H1 (cell line): ENCODE measurements at regions not wholly inside any gene's neighbourhood (a gene's known extent, or its start where the extent isn't known, plus 50 kb on each side); places are given as distances from the start of the nearest gene placed in this dataset.

Experiments used
- CBX8 ChIP-seq: fragments of 300-800, 300-1000 bp; sonication (generic); IDR thresholded peaks from 2 replicates; pipeline ENCODE4 v1.7.1; 2016; ENCODE audit warnings: low read depth, low read length, borderline replicate concordance
- EP300 ChIP-seq, 2 experiments: IDR thresholded peaks; 1 replicate in 1 of 2; 2 replicates in 1 of 2; pipeline ENCODE4 v1.6.1; 2011 to 2012; ENCODE audit warnings: low read depth in 2 of 2, low read length in 2 of 2, mild to moderate bottlenecking in 2 of 2, borderline replicate concordance in 1 of 2, inconsistent platforms in 1 of 2, moderate library complexity in 1 of 2
- KDM1A ChIP-seq: fragments of 200-600, 300-600 bp; sonication (generic); IDR thresholded peaks from 2 replicates; pipeline ENCODE4 v1.7.1; 2016; ENCODE audit warnings: mild to moderate bottlenecking, low read length, borderline replicate concordance
- MAFK ChIP-seq: IDR thresholded peaks from 2 replicates; pipeline ENCODE4 v1.6.1; 2012; ENCODE audit warnings: low read depth, mild to moderate bottlenecking, improper control_type of control experiment, low read length
- POU5F1 ChIP-seq: IDR thresholded peaks from 2 replicates; pipeline ENCODE4 v1.6.1; 2011; ENCODE audit warnings: low read depth, mild to moderate bottlenecking, low read length, moderate library complexity
- SAP30 ChIP-seq: fragments of 300-600 bp; sonication (generic); IDR thresholded peaks from 2 replicates; pipeline ENCODE4 v1.7.1; 2012; ENCODE audit warnings: low read length, moderate library complexity, mild to moderate bottlenecking, inconsistent platforms; ENCODE audit not compliant: insufficient read depth, insufficient replicate concordance
- TF ChIP-seq, protein P1 (sequence below), 3 experiments: IDR thresholded peaks; 1 replicate in 2 of 3; 2 replicates in 1 of 3; pipeline versions ENCODE4 v1.5.1 to v1.6.1; 2011; ENCODE audit warnings: low read length in 3 of 3, mild to moderate bottlenecking in 3 of 3, inconsistent platforms in 2 of 3, low read depth in 1 of 3, moderate library complexity in 1 of 3; ENCODE audit not compliant: insufficient read depth in 1 of 3; ENCODE audit errors: control extremely low read depth in 1 of 3

DNA sequence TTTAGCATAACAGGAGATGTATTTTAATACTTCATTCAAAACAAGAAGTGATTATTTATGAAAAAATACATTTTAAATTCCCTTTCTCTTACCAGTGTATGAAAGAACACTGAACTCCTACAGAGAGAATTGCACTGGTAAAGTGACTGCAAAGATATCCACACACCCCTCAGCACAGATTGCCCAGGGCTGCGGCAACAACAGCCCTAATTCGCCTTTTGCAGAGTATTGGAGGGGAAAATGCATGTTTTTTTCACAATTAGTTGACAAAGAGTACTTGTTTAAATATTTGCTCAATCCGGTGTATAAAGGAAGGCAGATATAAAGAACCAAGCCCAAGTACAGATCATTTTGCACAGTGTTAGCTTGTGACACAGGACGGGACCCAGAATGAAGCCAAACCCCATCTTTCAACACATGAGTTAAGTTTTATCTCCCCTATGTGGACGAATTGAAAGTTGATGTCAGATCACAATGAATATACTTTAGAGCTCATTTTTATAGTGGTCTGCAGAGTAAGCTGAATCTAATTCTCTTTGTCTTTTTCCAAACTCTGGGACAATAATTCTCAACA, 551.4 kb upstream of the IGFBP7 start (continued):
- TF ChIP-seq, protein P1, sequence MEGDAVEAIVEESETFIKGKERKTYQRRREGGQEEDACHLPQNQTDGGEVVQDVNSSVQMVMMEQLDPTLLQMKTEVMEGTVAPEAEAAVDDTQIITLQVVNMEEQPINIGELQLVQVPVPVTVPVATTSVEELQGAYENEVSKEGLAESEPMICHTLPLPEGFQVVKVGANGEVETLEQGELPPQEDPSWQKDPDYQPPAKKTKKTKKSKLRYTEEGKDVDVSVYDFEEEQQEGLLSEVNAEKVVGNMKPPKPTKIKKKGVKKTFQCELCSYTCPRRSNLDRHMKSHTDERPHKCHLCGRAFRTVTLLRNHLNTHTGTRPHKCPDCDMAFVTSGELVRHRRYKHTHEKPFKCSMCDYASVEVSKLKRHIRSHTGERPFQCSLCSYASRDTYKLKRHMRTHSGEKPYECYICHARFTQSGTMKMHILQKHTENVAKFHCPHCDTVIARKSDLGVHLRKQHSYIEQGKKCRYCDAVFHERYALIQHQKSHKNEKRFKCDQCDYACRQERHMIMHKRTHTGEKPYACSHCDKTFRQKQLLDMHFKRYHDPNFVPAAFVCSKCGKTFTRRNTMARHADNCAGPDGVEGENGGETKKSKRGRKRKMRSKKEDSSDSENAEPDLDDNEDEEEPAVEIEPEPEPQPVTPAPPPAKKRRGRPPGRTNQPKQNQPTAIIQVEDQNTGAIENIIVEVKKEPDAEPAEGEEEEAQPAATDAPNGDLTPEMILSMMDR (IDR thresholded peaks at IDR 0.05; ENCODE audit: control extremely low read depth in 1 of 3, insufficient read depth in 1 of 3, low read depth in 1 of 3, low read length in 3 of 3) = no peak
- no peak for TF ChIP-seq SAP30
- no peak for TF ChIP-seq KDM1A
- no peak for TF ChIP-seq MAFK
- TF ChIP-seq EP300 (IDR thresholded peaks at IDR 0.05; ENCODE audit: borderline replicate concordance in 1 of 2, low read depth in 2 of 2, low read length in 2 of 2) = no peak
- TF ChIP-seq CBX8 = no peak
- no peak for TF ChIP-seq POU5F1
